GM12878 (cell line): ENCODE measurements at regions not wholly inside any gene's neighbourhood (a gene's known extent, or its start where the extent isn't known, plus 50 kb on each side); places are given as distances from the start of the nearest gene placed in this dataset.

Experiments
- ATAC-seq: fragments of 200-7000 bp; cut with Tn5 transposase; 3 replicates; pipeline ENCODE4 v1.9.1; 2020; ENCODE audit warnings: mild to moderate bottlenecking, moderate library complexity
- BruUV-seq: library from RNA; stranded (reverse); fragments of 400-500 nt; replicated peaks from 2 replicates; lab custom pipeline; 2021; lab: Mats Ljungman, UMichigan
- CTCF ChIA-PET: fragments of 300-600 bp; sonication (Branson Sonifier 250); formaldehyde crosslinking; extraction: SDS; loops from one replicate; lab custom pipeline; 2021; ENCODE audit warnings: inconsistent platforms; lab: Yijun Ruan, JAX
- POLR2A ChIA-PET: fragments of 350-600 bp; formaldehyde crosslinking; extraction: SDS; loops from one replicate; lab custom pipeline; 2021; ENCODE audit warnings: inconsistent platforms; lab: Charles Lee
- RAD21 ChIA-PET: fragments of 300-600 bp; sonication (Branson Sonifier 250); formaldehyde crosslinking; loops from one replicate; lab custom pipeline; 2023; ENCODE audit warnings: antibody characterized with exemption; ENCODE audit not compliant: unreplicated experiment; lab: Charles Lee
- SMC1A ChIA-PET: fragments of 300-600 bp; sonication (Branson Sonifier 250); formaldehyde crosslinking; loops from one replicate; lab custom pipeline; 2023; ENCODE audit not compliant: unreplicated experiment, uncharacterized antibody; lab: Charles Lee
- DNase-seq: peaks from one replicate; pipeline ENCODE4 v3.0.0-alpha.2; 2011; ENCODE audit warnings: low read depth, low spot score
- FAIRE-seq: peaks from 3 replicates; lab custom pipeline; 2011; peaks lifted over from hg19 to GRCh38; lab: Jason Lieb, UNC
- H2AFZ ChIP-seq: 2 replicates; pipeline ENCODE4 v1.6.0; 2011; ENCODE audit warnings: low read depth, low read length, control low read depth; ENCODE audit not compliant: control insufficient read depth
- H3K27ac ChIP-seq: 2 replicates; pipeline ENCODE4 v1.5.1; 2011; ENCODE audit warnings: control low read depth; ENCODE audit not compliant: control insufficient read depth, insufficient read depth
- H3K27me3 ChIP-seq, 2 experiments: replicated peaks in 1 of 2; 2 replicates each; pipeline versions ENCODE4 v1.6.0 to v1.6.1; 2011; ENCODE audit warnings: low read length in 1 of 2; ENCODE audit not compliant: control insufficient read depth in 2 of 2, insufficient read depth in 2 of 2
- H3K36me3 ChIP-seq, 2 experiments: 2 replicates each; pipeline ENCODE4 v1.5.1; 2011; ENCODE audit warnings: low read length in 1 of 2; ENCODE audit not compliant: control insufficient read depth in 2 of 2, insufficient read depth in 2 of 2
- H3K4me1 ChIP-seq: 2 replicates; pipeline ENCODE4 v1.6.1; 2011; ENCODE audit warnings: mild to moderate bottlenecking, low read length, moderate library complexity, mixed read lengths; ENCODE audit not compliant: control insufficient read depth, insufficient read depth
- H3K4me2 ChIP-seq: 2 replicates; pipeline ENCODE4 v1.6.0; 2011; ENCODE audit warnings: control low read depth; ENCODE audit not compliant: control insufficient read depth, insufficient read depth
- H3K4me3 ChIP-seq: fragments of 200-600 bp; sonication (generic); 2 replicates; pipeline ENCODE4 v1.5.1; 2016
- H3K79me2 ChIP-seq: 2 replicates; pipeline ENCODE4 v1.6.0; 2011; ENCODE audit warnings: low read length; ENCODE audit not compliant: control insufficient read depth, insufficient read depth
- H3K9ac ChIP-seq: 2 replicates; pipeline ENCODE4 v1.8.0; 2011; ENCODE audit warnings: low read length, control low read depth, mixed read lengths; ENCODE audit not compliant: control insufficient read depth, insufficient read depth
- H3K9me3 ChIP-seq: replicated peaks from 3 replicates; pipeline ENCODE4 v1.5.1; 2011; ENCODE audit warnings: mild to moderate bottlenecking, low read length; ENCODE audit not compliant: control insufficient read depth, insufficient read depth
- H4K20me1 ChIP-seq: 2 replicates; pipeline ENCODE4 v1.6.0; 2011; ENCODE audit not compliant: control insufficient read depth, insufficient read depth
- JUNB ChIP-seq: IDR thresholded peaks from 2 replicates; pipeline ENCODE4 v1.6.1; 2016; ENCODE audit warnings: antibody characterized with exemption, mild to moderate bottlenecking
- POLR2AphosphoS2 ChIP-seq: IDR thresholded peaks from 2 replicates; pipeline ENCODE4 v1.6.1; 2011; ENCODE audit warnings: low read depth, mild to moderate bottlenecking, low read length, improper control_type of control experiment, moderate library complexity
- RBBP5 ChIP-seq: fragments of 200-600 bp; sonication (generic); conservative IDR thresholded peaks from 2 replicates; pipeline ENCODE4 v1.6.1; 2016
- SP1 ChIP-seq: IDR thresholded peaks from one replicate; pipeline ENCODE4 v1.6.1; 2011; ENCODE audit warnings: low read depth, low read length
- WGBS: methylation state at CpG from one replicate; pipeline ENCODE4 v1.1.6; 2016; ENCODE audit warnings: low lambda C conversion rate; ENCODE audit not compliant: insufficient replicate concordance, insufficient coverage; ENCODE audit errors: missing lambda C conversion rate; 5-methylcytosine and 5-hydroxymethylcytosine counted together
- in situ Hi-C: fragments of 300-500 bp; cut with MboI; formaldehyde crosslinking; loops from 9 replicates; pipeline ENCODE4 v1.14.3; 2018; ENCODE audit warnings: mixed read lengths
- intact Hi-C: fragments of 100-400 bp; cut with micrococcal nuclease; formaldehyde crosslinking; loops from one replicate; pipeline ENCODE4 v1.14.2; 2022; ENCODE audit not compliant: unreplicated experiment
- TF ChIP-seq, protein P1 (sequence below): fragments of 450-650 bp; IDR thresholded peaks from 2 replicates; pipeline ENCODE4 v1.6.1; 2017; ENCODE audit warnings: antibody characterized with exemption, mild to moderate bottlenecking, moderate library complexity

DNA sequence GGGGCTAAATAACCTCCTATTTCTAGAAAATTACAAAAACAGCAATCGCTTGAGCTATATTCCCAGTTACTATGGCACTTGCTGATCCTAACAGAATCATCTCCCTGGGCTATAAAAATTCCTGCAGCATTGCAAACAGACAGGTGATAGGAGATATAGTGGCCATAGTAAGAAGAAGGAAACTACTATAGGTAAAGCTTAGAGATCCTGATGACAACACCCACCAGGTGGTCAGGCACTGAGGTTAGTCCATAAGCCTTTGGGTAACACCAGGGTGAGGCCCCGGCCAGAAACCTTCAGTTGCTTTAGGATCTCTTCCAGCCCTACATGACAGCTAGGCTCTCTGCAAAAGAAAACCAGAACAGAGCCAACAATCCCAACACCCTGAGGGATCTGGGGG lies 197.9 kb upstream of the PPP1R2C start:
- ChIA-PET SMC1A (interaction anchor here (2.0 kb wide), 1 partner anchor 14 kb away, joined by 5 read pairs; no protein-coding TSS in a partner anchor), RAD21 (no interaction called here), CTCF (interaction anchor here (0.7 to 1.8 kb wide), 3 partner anchors 10 to 32 kb away, joined by 3 to 6 read pairs (median 3); no protein-coding TSS in a partner anchor), POLR2A (interaction anchor here (0.9 kb wide), 1 partner anchor 29 kb away, joined by 3 read pairs; no protein-coding TSS in a partner anchor)
- in situ Hi-C loops (no loop called here), intact Hi-C loops (no loop called here)
- Histone ChIP-seq H4K20me1 (no peaks in the 10 kb centered on the region), H3K27ac (no peak overlapping the region; the same call in 1 of the 2 replicates), H3K9ac (no peak overlapping the region), H3K9me3 (no peaks in the 10 kb centered on the region; the same call in 1 of the 3 replicates), H2AFZ (no peak overlapping the region), H3K4me1 (peaks cover 8% of the 10 kb centered on the region; the same call in 1 of the 2 replicates), H3K27me3 (no peaks in the 10 kb centered on the region), H3K36me3 (no peaks in the 10 kb centered on the region), H3K79me2 (no peaks in the 10 kb centered on the region), H3K4me3 (no peak overlapping the region), H3K4me2 (no peak overlapping the region)
- no peak for ATAC-seq
- TF ChIP-seq JUNB, result no peak
- no peak for TF ChIP-seq SP1
- TF ChIP-seq, protein P1, sequence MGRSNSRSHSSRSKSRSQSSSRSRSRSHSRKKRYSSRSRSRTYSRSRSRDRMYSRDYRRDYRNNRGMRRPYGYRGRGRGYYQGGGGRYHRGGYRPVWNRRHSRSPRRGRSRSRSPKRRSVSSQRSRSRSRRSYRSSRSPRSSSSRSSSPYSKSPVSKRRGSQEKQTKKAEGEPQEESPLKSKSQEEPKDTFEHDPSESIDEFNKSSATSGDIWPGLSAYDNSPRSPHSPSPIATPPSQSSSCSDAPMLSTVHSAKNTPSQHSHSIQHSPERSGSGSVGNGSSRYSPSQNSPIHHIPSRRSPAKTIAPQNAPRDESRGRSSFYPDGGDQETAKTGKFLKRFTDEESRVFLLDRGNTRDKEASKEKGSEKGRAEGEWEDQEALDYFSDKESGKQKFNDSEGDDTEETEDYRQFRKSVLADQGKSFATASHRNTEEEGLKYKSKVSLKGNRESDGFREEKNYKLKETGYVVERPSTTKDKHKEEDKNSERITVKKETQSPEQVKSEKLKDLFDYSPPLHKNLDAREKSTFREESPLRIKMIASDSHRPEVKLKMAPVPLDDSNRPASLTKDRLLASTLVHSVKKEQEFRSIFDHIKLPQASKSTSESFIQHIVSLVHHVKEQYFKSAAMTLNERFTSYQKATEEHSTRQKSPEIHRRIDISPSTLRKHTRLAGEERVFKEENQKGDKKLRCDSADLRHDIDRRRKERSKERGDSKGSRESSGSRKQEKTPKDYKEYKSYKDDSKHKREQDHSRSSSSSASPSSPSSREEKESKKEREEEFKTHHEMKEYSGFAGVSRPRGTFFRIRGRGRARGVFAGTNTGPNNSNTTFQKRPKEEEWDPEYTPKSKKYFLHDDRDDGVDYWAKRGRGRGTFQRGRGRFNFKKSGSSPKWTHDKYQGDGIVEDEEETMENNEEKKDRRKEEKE, result no peak
- TF ChIP-seq POLR2AphosphoS2, result no peak
- TF ChIP-seq RBBP5, result no peak
- DNase-seq, result no peak
- 52% methylated on average over 2 of the region's 2 CpGs for WGBS
- no peak for FAIRE-seq
- BruUV-seq, result no TSS peak
